CD14-positive monocyte (primary cell): ENCODE measurements at regions not wholly inside any gene's neighbourhood (a gene's known extent, or its start where the extent isn't known, plus 50 kb on each side); places are given as distances from the start of the nearest gene placed in this dataset.

Source experiments
- DNase-seq, 3 donors: peaks; one replicate each; pipeline ENCODE4 v3.0.0-alpha.2; 2011 to 2022
- H2AFZ ChIP-seq: 2 replicates; pipeline ENCODE4 v1.6.0; 2012; ENCODE audit warnings: mild to moderate bottlenecking, low read depth, low read length, inconsistent platforms; ENCODE audit not compliant: insufficient read depth, poor library complexity, severe bottlenecking
- H3K27ac ChIP-seq, 2 donors: 1 replicate in 1 of 2; 2 replicates in 1 of 2; pipeline ENCODE4 v1.5.1; 2012 to 2013; ENCODE audit warnings: low read length in 2 of 2, control low read depth in 1 of 2, inconsistent platforms in 1 of 2, low read depth in 1 of 2, mild to moderate bottlenecking in 1 of 2
- H3K27me3 ChIP-seq, 2 donors: one replicate each; pipeline versions ENCODE4 v1.6.0 to v1.6.1; 2011 to 2013; ENCODE audit warnings: low read length in 2 of 2; ENCODE audit not compliant: control insufficient read depth in 2 of 2, insufficient read depth in 2 of 2
- H3K36me3 ChIP-seq, 2 donors: replicated peaks in 1 of 2; 1 replicate in 1 of 2; 2 replicates in 1 of 2; pipeline versions ENCODE4 v1.5.1 to v1.6.1; 2012 to 2013; ENCODE audit warnings: low read length in 2 of 2, control low read depth in 1 of 2, inconsistent platforms in 1 of 2, mild to moderate bottlenecking in 1 of 2; ENCODE audit not compliant: insufficient read depth in 2 of 2, control insufficient read depth in 1 of 2
- H3K4me1 ChIP-seq, 2 donors: 1 replicate in 1 of 2; 2 replicates in 1 of 2; pipeline versions ENCODE4 v1.5.1 to v1.6.1; 2012 to 2013; ENCODE audit warnings: low read length in 2 of 2, control low read depth in 1 of 2, inconsistent platforms in 1 of 2, mild to moderate bottlenecking in 1 of 2, moderate library complexity in 1 of 2; ENCODE audit not compliant: insufficient read depth in 2 of 2, control insufficient read depth in 1 of 2
- H3K4me2 ChIP-seq: replicated peaks from 2 replicates; pipeline ENCODE3; 2012; ENCODE audit warnings: low read length, moderate library complexity, mild to moderate bottlenecking; ENCODE audit not compliant: poor library complexity, severe bottlenecking; ENCODE audit errors: extremely low read depth
- H3K4me3 ChIP-seq, 3 experiments: fragments of 200-600 bp in 1 of 3; sonication (generic) in 1 of 3; replicated peaks in 1 of 3; 1 replicate in 2 of 3; 2 replicates in 1 of 3; pipeline ENCODE4 v1.5.1; 2011 to 2013; ENCODE audit warnings: low read length in 3 of 3, mild to moderate bottlenecking in 3 of 3, control low read depth in 2 of 3, low read depth in 2 of 3, inconsistent platforms in 1 of 3, moderate library complexity in 1 of 3
- H3K79me2 ChIP-seq: 2 replicates; pipeline ENCODE4 v1.6.0; 2012; ENCODE audit warnings: mild to moderate bottlenecking, control low read depth, inconsistent platforms, low read length, moderate library complexity; ENCODE audit not compliant: insufficient read depth
- H3K9ac ChIP-seq: 2 replicates; pipeline ENCODE4 v1.6.0; 2017; ENCODE audit warnings: low read length, mild to moderate bottlenecking; ENCODE audit not compliant: insufficient read depth, poor library complexity, severe bottlenecking
- H3K9me3 ChIP-seq, 2 donors: replicated peaks in 1 of 2; 1 replicate in 1 of 2; 2 replicates in 1 of 2; pipeline versions ENCODE4 v1.5.1 to v1.6.1; 2012 to 2013; ENCODE audit warnings: low read length in 2 of 2, control low read depth in 1 of 2; ENCODE audit not compliant: control insufficient read depth in 1 of 2, insufficient read depth in 1 of 2
- H4K20me1 ChIP-seq: 2 replicates; pipeline ENCODE4 v1.6.0; 2012; ENCODE audit warnings: mild to moderate bottlenecking, low read length, control low read depth, moderate library complexity; ENCODE audit not compliant: insufficient read depth
- H3K27ac Mint-ChIP-seq, 7 donors: one replicate each; pipeline ENCODE4 v1.8.0; 2020; ENCODE audit warnings: mild to moderate bottlenecking in 7 of 7, mixed read lengths in 7 of 7, moderate library complexity in 6 of 7, inconsistent platforms in 2 of 7
- H3K27me3 Mint-ChIP-seq, 3 donors: one replicate each; pipeline ENCODE4 v1.8.0; 2021 to 2022; ENCODE audit warnings: low read depth in 3 of 3, mild to moderate bottlenecking in 3 of 3, mixed read lengths in 3 of 3, moderate library complexity in 3 of 3, inconsistent platforms in 1 of 3
- H3K36me3 Mint-ChIP-seq, 2 donors: one replicate each; pipeline ENCODE4 v1.8.0; 2020; ENCODE audit warnings: mixed read lengths in 2 of 2, inconsistent platforms in 1 of 2, mild to moderate bottlenecking in 1 of 2
- H3K4me1 Mint-ChIP-seq: one replicate; pipeline ENCODE4 v1.8.0; 2020; ENCODE audit warnings: mild to moderate bottlenecking, mixed read lengths
- H3K4me3 Mint-ChIP-seq, 2 donors: one replicate each; pipeline ENCODE4 v1.8.0; 2020; ENCODE audit warnings: mild to moderate bottlenecking in 2 of 2, mixed read lengths in 2 of 2, moderate library complexity in 1 of 2
- H3K9me3 Mint-ChIP-seq, 7 donors: one replicate each; pipeline ENCODE4 v1.8.0; 2020 to 2022; ENCODE audit warnings: mixed read lengths in 7 of 7, mild to moderate bottlenecking in 6 of 7, moderate library complexity in 6 of 7, inconsistent platforms in 2 of 7
- CTCF ChIP-seq: fragments of 200-600 bp; IDR thresholded peaks from one replicate; pipeline ENCODE4 v1.8.0; 2022; ENCODE audit warnings: antibody characterized with exemption, mild to moderate bottlenecking
- WGBS: methylation state at CpG from one replicate; pipeline ENCODE4 v1.1.5; 2013; ENCODE audit warnings: missing lambda C conversion rate; ENCODE audit not compliant: insufficient coverage; 5-methylcytosine and 5-hydroxymethylcytosine counted together
- intact Hi-C, 2 donors: fragments of 100-400 bp; cut with micrococcal nuclease; formaldehyde crosslinking; loops; one replicate each; pipeline versions ENCODE4 v1.15.0 to v1.15.1; 2023

- DNase-seq = no peak
- no peaks in the 10 kb centered on the region for H3K79me2 ChIP-seq
- H3K4me1 Mint-ChIP-seq = no peaks in the 10 kb centered on the region
- H3K27ac ChIP-seq = no peak overlapping the region
- H3K36me3 ChIP-seq = no peaks in the 10 kb centered on the region
- H3K4me3 Mint-ChIP-seq = no peak overlapping the region
- no peaks in the 10 kb centered on the region for H3K36me3 Mint-ChIP-seq
- H4K20me1 ChIP-seq = no peaks in the 10 kb centered on the region
- H3K9me3 Mint-ChIP-seq = peaks cover 0 to 8% (median 3%) of the 10 kb centered on the region in 7 donors
- no peaks in the 10 kb centered on the region for H3K9me3 ChIP-seq
- no peak overlapping the region for H3K4me3 ChIP-seq
- no peak overlapping the region for H3K9ac ChIP-seq
- H3K27me3 Mint-ChIP-seq = peaks cover 2 to 11% (median 5%) of the 10 kb centered on the region in 3 donors
- no CpG with 5 or more reads among the region's 2 CpGs for WGBS
- H2AFZ ChIP-seq = no peak overlapping the region
- no peak for TF ChIP-seq CTCF
- no peaks in the 10 kb centered on the region for H3K4me1 ChIP-seq
- no peak overlapping the region for H3K4me2 ChIP-seq
- intact Hi-C loops = no loop called here
- H3K27ac Mint-ChIP-seq = no peak overlapping the region
- no peaks in the 10 kb centered on the region for H3K27me3 ChIP-seq
These were observed 539.8 kb upstream of the CELF2 start for GRCh38 chr10:10477844-10478243.

GRCh38 chr10:10479465-10479864, 538.2 kb upstream of the CELF2 start:
- Mint-ChIP-seq H3K27ac (no peak overlapping the region), H3K9me3 (peaks cover 0 to 5% (median 0%) of the 10 kb centered on the region in 7 donors), H3K36me3 (no peaks in the 10 kb centered on the region), H3K4me3 (no peak overlapping the region), H3K27me3 (peaks cover 2 to 11% (median 10%) of the 10 kb centered on the region in 3 donors), H3K4me1 (no peaks in the 10 kb centered on the region)
- Histone ChIP-seq H4K20me1 (no peaks in the 10 kb centered on the region), H3K4me1 (no peaks in the 10 kb centered on the region), H3K27me3 (no peaks in the 10 kb centered on the region), H3K9ac (no peak overlapping the region), H3K36me3 (no peaks in the 10 kb centered on the region), H3K4me3 (no peak overlapping the region), H2AFZ (no peak overlapping the region), H3K4me2 (no peak overlapping the region), H3K9me3 (no peaks in the 10 kb centered on the region), H3K79me2 (no peaks in the 10 kb centered on the region), H3K27ac (no peak overlapping the region)
- TF ChIP-seq CTCF = no peak
- WGBS = no CpG with 5 or more reads among the region's 9 CpGs
- DNase-seq = no peak
- intact Hi-C loops = no loop called here
